ENCODE measurements at regions not wholly inside any gene's neighbourhood (a gene's known extent, or its start where the extent isn't known, plus 50 kb on each side); places are given as distances from the start of the nearest gene placed in this dataset.

GRCh38 chr12:115354007-115354890 lies 670.3 kb upstream of the TBX3 start:
- TF ChIP-seq CTCF (conservative IDR thresholded peaks at IDR 0.05; ENCODE audit: low read length) (no peak), EZH2phosphoT487 (IDR thresholded peaks at IDR 0.05; ENCODE audit: borderline replicate concordance) (no peak)

Measured in Loucy (cell line).